K562 (cell line): ENCODE measurements at regions not wholly inside any gene's neighbourhood (a gene's known extent, or its start where the extent isn't known, plus 50 kb on each side); places are given as distances from the start of the nearest gene placed in this dataset.

Source experiments
- ARID1B ChIP-seq: fragments of 450-650 bp; IDR thresholded peaks from 2 replicates; pipeline ENCODE4 v1.6.1; 2016; ENCODE audit warnings: antibody characterized with exemption, mild to moderate bottlenecking, inconsistent platforms
- GTF2F1 ChIP-seq: IDR thresholded peaks from 2 replicates; pipeline ENCODE4 v1.6.1; 2011; ENCODE audit warnings: low read depth, low read length, improper control_type of control experiment
- MBD1 ChIP-seq: fragments of 250-450 bp; sonication (Bioruptor Pico); IDR thresholded peaks from 2 replicates; pipeline ENCODE4 v1.8.0; 2022; ENCODE audit warnings: inconsistent platforms
- MXI1 ChIP-seq: IDR thresholded peaks from 2 replicates; pipeline ENCODE4 v1.6.1; 2011; ENCODE audit warnings: low read depth, mild to moderate bottlenecking, improper control_type of control experiment, low read length
- POLR2B ChIP-seq: fragments of 450-650 bp; IDR thresholded peaks from 2 replicates; pipeline ENCODE4 v1.6.1; 2018; ENCODE audit warnings: low read depth; ENCODE audit not compliant: partially characterized antibody
- SIN3A ChIP-seq, 2 experiments: fragments of 150-350 bp in 1 of 2; IDR thresholded peaks; 2 replicates each; pipeline ENCODE4 v1.6.1; 2011 to 2016; ENCODE audit warnings: borderline replicate concordance in 2 of 2, low read depth in 2 of 2, low read length in 2 of 2, mild to moderate bottlenecking in 2 of 2, moderate library complexity in 2 of 2; ENCODE audit not compliant: control insufficient read depth in 1 of 2
- SMAD2 ChIP-seq: fragments of 150-350 bp; IDR thresholded peaks from 2 replicates; pipeline ENCODE4 v1.6.1; 2014; ENCODE audit warnings: low read depth, mild to moderate bottlenecking, low read length
- STAT5A ChIP-seq: IDR thresholded peaks from 2 replicates; pipeline ENCODE4 v1.6.1; 2012; ENCODE audit warnings: low read length, inconsistent platforms, borderline replicate concordance
- TSC22D4 ChIP-seq: fragments of 450-650 bp; IDR thresholded peaks from 2 replicates; pipeline ENCODE4 v1.6.1; 2016; ENCODE audit warnings: missing genetic modification characterization, missing biosample characterization, control low read depth
- ZBTB2 ChIP-seq: fragments of 450-650 bp; IDR thresholded peaks from 2 replicates; pipeline ENCODE4 v1.6.1; 2016; ENCODE audit warnings: antibody characterized with exemption
- ZNF140 ChIP-seq: fragments of 250-450 bp; sonication (Bioruptor Pico); IDR thresholded peaks from 2 replicates; pipeline ENCODE4 v1.8.0; 2021; ENCODE audit warnings: moderate library complexity, mild to moderate bottlenecking, inconsistent platforms
- ZNF347 ChIP-seq: fragments of 450-650 bp; formaldehyde crosslinking; IDR thresholded peaks from 2 replicates; pipeline ENCODE4 v1.4.0; 2020; ENCODE audit warnings: low read depth, mild to moderate bottlenecking, moderate library complexity

GRCh38 chrX:7784580-7784979 lies 58.4 kb upstream of the VCX start (continued):
- TF ChIP-seq ZBTB2 (no peak), ZNF347 (no peak), POLR2B (no peak), SIN3A (IDR thresholded peaks at IDR 0.05; ENCODE audit: borderline replicate concordance in 2 of 2, control insufficient read depth in 1 of 2, low read depth in 2 of 2, low read length in 2 of 2) (no peak), SMAD2 (no peak), ARID1B (no peak), GTF2F1 (no peak), TSC22D4 (tag) (no peak), MBD1 (CRISPR knock-in tag) (no peak), MXI1 (no peak), ZNF140 (CRISPR knock-in tag) (no peak), STAT5A (no peak)
- TF ChIP-seq, all 486 proteins: peak for 0
